ENCODE measurements at regions not wholly inside any gene's neighbourhood (a gene's known extent, or its start where the extent isn't known, plus 50 kb on each side); places are given as distances from the start of the nearest gene placed in this dataset.
"Not testable (repeated sequence)": the region's sequence is repeated elsewhere in the genome, so short reads cannot be mapped to it uniquely, and the experiment has no call there.

DNA sequence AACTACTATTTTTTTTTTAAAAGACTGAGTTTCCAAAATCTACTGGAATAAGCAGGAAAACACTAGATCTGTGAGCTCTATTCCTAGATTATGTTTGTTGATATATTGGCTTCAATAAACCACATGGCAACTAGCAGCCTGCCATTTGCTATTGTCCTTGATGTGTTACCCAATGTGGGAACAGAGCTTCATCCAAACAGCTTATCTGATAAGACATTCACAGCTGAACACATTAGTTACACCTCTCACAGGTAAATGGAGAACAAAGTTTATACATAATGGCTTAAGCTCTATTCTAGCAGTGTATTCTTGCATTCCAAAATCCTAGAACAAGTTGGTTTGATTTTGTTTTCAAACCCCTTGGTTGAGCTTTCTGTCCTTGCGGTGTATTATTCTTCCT, 642.1 kb downstream of the TLE1 start:
- DNase-seq (ENCODE audit: extremely low read depth, low read depth, low spot score) = no peak

DNA sequence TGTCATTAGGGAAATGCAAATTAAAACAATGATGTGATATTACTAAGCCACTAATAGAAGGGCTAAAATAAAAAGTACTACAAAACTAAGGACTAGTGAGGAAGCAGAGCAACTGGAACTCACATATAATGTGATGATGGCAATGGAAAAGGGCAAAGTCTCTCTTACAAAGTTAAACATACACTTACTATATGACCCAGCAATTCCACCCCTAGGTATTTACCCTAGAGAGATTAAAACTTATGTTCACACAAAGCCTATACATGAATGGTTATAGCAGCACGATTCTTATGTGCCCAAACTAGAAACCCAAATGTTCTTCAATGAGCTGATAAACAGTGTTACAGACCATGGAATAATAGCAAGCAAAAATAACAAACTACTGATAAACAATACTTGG, 643.7 kb downstream of the TLE1 start:
- no peak for DNase-seq (ENCODE audit: extremely low read depth, low read depth, low spot score)

DNA sequence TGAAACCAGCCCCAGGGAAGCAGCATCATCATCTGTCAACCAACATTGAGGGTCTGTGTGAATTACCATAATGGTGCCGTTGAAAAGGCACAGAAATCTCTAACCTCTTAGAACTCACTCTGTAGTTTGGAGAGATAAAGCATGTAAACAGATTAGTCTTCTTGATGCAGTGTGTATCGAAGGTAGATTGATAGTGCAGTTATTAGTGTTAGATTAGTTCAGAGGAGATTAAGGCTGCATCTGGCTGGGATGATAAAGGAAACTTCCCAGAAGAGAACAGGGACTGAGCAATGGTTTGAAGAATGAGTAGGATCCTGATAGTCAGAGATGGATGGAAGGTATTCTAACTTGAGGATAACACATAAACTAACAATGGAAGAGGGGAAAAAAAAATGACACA, 651.5 kb downstream of the TLE1 start:
- DNase-seq (ENCODE audit: extremely low read depth, low read depth, low spot score) = no peak

DNA sequence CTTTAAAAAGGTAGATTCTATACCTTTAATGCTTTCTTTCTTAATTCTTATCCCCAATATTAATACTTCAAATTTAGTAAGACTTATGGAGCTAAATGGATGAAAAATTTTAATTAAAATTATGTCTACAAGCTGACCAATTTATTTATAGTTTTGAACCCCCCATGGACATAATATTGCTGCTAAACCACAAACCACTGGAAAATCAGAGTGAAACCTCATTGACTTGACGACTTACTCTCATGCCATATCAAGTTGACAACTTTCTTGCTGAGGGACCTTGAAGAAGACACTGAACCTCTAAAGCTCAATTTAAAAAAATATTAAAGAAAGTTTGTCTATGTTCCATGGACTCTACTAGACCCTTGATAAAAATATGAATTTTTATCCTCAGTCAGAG, 653.7 kb downstream of the TLE1 start:
- no peak for DNase-seq (ENCODE audit: extremely low read depth, low read depth, low spot score)

DNA sequence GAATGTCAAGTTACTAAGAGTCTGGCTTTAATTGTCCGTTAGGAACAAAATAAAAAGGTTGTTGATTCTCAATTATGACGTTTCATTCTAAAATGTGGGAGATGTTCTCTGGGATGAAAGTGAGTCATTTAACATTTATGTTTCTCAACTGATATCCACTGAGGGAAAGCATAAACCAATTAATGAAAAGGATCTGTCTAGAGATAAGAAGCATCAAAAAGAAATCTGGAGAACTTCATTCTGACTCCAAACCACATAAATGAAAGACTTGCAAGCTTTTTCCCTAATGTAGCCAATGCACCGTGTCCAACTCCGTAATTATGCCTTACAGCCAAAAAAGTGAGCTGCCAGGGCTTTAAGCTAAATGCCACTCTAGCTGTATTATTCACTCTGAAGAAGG, 654.2 kb downstream of the TLE1 start:
- DNase-seq (ENCODE audit: extremely low read depth, low read depth, low spot score) = no peak

DNA sequence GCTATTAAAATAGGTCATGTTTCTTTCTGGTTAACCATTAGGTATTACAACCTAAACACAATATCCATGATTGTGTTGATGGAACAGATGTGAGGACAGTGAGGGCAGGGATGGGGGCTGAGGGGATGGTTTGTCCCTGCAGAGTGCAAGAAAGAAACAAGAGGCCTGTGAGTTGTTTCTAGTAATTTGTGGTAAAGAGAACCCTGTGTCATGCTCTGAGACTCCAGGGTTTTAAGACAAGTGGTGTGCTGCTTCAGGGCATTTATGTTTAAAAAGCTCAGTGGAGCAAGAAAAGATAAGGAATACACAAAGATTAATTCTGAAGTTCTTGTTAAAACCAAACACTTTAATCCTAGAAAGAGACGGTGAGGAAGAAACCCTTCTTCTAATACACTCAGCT, 656.5 kb downstream of the TLE1 start:
- no peak for DNase-seq (ENCODE audit: extremely low read depth, low read depth, low spot score)

DNA sequence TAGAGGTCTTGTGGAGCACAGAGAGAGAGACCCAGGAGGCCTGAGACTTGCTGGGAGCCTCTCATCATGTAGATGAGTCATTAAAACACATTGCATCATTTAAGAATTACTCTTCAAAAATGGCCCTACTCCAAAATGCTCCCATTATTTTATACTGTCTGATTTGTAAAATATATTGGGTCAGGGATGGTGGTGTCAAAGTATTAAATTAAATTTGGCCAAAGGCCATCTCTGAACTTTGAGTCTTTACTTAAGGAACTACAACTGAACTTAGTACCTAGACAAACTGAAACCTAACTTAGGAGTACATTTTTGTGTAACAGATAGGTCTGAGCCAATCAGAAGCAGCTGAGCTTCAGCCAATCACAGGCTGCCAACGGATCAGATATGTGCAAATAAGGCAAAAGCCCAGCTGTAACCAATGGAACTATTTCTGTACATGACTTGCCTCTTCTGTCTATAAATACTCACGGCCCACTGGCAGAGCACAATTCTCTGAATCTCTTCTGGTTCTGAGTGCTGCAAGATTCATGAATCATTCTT, 657.2 kb downstream of the TLE1 start:
- DNase-seq (ENCODE audit: extremely low read depth, low read depth, low spot score) = no peak

DNA sequence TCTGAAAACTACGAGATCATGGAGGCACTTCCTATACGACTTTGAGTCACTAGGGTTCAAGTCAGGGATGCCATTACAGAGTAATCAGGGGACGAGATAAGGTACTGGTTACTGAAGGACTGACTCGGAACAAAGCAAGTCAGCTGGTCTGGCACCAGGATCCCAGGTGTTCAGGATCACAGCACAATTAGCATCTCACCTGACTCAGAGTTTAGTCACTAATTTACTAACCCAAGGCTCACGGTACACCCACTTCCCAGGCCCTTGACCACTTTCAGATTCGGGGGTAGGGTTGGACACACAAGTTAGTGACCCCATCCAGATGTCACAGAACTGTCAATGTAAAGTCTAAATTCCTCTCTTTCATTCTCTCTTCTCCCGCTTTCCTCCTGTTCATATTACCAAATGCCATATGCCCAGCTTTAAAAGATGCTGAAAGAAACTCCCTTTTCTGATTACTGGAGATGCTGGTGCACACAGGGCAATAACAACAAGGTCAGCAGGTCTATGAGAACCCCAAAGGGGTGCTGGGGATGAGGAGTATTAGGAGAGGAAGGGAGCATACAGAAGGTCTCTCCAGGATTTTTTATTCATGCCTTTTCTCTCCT, 657.8 kb downstream of the TLE1 start:
- no peak for DNase-seq (ENCODE audit: extremely low read depth, low read depth, low spot score)

DNA sequence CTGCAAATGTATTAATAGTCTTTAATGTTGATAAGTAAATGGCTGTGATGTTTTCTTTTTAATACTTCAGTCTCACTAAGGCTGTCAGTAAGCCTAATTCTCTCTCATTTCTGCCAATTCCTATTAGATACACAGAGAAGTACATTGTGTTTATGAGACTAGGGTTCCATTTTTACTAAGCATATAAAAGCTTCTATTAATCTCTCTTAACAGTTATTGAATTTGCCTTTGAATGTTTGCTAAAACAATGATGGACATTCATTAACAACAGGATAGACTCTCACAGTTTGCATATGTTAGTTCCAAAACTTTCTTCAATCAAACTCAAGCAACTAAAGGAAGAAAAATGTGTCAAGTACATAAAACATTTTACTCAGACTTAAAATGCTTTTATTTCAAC, 659.3 kb downstream of the TLE1 start:
- no peak for DNase-seq (ENCODE audit: extremely low read depth, low read depth, low spot score)

DNA sequence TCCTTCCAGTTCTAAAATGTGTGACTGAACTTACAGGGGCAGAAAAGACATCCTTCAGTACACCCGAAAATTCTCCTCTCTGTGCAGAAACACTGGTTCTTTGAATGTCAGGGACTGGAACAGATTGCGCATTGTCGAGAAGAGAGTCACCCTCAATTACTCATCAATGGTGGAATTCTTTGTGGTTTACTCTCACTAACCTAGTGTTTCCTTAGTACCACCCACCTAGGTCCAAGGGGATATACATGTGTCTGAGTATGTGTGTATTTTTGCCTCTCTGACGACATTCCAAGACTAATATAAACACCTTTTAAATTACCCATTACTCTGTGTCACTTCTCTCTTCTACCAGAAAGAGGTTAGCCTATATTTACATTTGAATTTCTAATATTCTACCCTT, 660.8 kb downstream of the TLE1 start:
- peak; percentile 55 for DNase-seq (ENCODE audit: extremely low read depth, low read depth, low spot score)

DNA sequence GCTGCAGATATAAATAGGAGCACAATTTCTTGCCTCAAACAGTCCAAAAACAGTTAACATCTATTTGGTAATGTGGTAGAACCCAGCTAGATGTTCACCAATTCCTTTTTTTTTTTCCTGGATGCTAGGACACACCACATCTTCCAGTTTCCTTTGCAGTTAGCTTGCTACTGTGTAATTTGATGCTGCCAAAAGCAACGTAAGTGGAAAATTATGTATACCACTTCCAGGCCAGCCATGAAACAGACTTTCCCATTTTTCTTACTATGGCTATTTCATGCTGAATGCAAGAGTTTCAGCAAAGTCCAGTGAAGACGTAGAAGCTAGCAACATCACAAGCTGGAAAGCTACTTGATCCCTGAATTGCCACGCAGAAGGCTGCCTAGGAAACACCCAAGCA, 667.2 kb downstream of the TLE1 start:
- no peak for DNase-seq (ENCODE audit: extremely low read depth, low read depth, low spot score)

DNA sequence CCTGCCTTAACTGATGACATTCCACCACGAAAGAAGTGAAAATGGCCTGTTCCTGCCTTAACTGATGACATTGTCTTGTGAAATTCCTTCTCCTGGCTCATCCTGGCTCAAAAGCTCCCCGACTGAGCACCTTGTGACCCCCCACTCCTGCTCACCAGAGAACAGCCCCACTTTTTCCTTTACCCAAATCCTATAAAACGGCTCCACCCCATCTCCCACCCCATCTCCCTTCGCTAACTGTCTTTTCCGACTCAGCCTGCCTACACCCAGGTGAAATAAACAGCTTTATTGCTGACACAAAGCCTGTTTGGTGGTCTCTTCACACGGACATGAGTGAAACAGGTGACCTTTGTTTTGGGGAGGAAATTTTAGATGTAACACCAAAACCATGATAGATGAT, 674.4 kb downstream of the TLE1 start:
- DNase-seq (ENCODE audit: extremely low read depth, low read depth, low spot score) = not testable (repeated sequence)

DNA sequence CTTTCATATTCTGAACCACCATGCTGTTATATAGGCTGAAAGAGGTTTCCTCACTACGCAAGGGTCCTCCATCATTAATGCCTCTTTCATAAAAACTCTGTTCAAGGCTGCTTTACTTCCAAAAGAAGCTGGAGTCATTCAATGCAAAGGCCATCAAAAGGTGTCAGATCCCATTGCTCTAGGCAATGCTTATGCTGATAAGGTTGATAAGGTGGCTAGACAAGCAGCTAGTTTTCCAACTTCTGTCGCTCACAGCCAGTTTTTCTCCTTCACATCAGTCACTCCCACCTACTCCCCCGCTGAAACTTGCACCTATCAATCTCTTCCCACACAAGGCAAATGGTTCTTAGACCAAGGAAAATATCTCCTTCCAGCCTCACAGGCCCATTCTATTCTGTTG, 676.2 kb downstream of the TLE1 start:
- not testable (repeated sequence) for DNase-seq (ENCODE audit: extremely low read depth, low read depth, low spot score)

DNA sequence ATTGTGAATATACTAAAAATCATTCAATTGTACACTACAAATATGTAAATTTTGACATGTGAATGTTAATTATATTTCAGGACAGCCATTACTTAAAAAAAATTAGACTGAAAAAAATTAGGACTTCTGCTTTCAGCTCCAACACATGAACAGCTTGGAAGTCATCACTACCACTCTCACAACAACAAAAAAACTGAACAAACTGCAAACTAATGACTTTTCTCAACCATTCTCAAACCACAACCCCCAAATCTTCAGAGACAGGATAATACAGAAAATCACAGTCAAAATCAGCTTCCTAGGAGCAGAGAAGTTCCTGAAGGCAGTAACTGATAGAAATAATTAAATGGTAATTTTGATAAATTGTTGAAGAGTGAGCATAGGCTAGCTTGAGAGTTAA, 686.4 kb downstream of the TLE1 start:
- no peak for DNase-seq (ENCODE audit: extremely low read depth, low read depth, low spot score)

DNA sequence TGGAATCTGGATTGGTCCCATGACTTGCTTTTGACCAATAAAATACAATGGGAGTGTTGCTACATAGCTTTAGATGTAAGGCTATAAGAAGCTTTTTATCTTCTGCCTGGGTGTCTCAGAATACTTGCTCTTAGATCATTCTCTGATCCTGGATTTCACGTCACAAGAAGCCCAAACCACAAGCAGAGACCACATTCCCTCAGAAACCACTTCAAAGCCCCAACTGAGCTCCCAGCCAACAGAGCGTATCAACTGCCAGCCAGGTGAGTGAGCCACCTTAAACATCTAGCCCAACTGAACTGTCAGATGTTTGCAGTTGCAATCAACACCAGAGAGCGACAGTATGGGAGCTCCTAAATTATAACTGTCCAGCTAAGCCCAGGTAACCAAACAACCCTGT, 687.1 kb downstream of the TLE1 start:
- no peak for DNase-seq (ENCODE audit: extremely low read depth, low read depth, low spot score)

DNA sequence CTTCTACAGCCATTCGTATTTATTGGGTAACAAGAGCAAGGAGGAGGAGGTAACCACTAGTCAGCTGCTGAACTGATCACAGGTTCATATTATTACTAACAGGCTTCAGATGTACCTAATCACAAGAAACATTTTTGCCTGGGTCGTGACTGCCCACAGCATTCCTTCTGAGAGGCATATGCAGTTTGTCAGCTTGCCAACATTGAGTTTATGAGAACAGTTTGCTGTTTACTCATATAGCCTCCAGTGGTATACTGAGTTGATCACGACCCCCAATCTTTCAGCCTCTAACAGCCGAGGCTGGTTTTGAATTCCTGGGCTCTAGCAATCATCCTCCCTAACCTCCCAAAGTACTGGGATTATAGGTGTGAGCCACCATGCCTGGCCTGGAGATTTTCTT, 693.6 kb downstream of the TLE1 start:
- no peak for DNase-seq (ENCODE audit: extremely low read depth, low read depth, low spot score)

DNA sequence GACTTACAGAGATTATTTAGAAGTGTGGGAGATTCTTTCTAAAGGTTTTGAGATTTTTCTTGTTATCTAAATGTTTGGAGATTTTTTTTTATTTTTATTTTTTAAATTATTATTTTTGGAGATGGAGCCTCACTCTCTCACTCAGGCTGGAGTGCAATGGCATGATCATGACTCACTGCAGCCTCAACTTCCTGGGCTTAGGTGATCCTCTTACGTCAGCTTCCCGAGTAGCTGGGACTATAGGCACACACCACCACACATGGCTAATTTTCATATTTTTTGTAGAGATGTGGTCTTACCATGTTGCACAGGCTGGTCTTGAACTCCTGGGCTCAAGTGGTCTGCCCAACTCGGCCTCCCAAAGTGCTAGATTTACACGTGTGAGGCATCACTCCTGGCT, 694.5 kb downstream of the TLE1 start:
- DNase-seq (ENCODE audit: extremely low read depth, low read depth, low spot score) = peak; percentile 16

DNA sequence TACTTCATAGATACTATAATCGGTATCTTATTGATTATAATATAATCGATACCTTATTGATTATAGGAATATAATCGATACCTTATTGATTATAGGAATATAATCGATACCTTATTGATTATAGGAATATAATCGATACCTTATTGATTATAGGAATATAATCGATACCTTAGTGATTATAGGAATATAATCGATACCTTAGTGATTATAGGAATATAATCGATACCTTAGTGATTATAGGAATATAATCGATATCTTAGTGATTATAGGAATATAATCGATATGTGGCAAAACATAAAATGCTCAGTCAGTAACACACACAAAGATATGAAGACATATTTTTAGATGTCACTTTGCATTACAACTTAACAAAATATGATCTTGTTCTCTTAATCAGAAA, 703.8 kb downstream of the TLE1 start:
- DNase-seq (ENCODE audit: extremely low read depth, low read depth, low spot score) = not testable (repeated sequence)

DNA sequence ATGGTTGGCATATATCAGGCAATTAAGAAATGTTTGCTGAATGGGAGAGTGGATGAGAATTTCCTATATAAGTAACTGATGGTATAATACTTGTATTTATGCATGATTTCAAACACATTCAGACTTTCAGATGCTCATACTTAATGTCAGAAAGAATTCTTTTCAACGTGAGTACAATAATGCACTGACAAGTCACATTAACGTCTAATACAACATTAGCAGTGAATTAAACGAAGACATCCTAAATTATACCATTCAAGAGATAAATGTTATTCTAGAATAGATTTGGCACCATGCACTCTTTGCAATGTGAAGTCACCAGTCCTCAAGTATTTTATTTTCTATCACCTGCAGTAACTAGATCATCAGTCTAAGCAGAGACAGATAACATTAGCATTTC, 712.9 kb downstream of the TLE1 start:
- no peak for DNase-seq (ENCODE audit: extremely low read depth, low read depth, low spot score)

DNA sequence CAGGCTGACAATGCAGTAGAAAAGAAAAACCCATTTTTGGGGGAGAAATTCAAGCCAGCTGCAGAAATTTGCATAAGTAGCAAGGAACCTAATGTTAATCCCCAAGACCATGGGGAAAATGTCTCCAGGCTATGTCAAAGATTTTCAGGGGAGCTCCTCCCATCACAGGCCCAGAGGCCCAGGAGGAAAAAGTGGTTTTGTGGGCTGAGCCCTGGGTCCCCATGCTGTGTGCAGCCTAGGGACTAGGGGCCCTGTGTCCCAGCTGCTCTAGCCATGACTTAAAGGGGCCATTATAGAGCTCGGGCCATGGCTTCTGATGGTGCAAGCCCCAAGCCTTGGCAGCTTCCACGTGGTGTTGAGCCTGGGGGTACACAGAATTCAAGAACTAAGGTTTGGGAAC, 719.0 kb downstream of the TLE1 start:
- DNase-seq (ENCODE audit: extremely low read depth, low read depth, low spot score) = not testable (repeated sequence)

DNA sequence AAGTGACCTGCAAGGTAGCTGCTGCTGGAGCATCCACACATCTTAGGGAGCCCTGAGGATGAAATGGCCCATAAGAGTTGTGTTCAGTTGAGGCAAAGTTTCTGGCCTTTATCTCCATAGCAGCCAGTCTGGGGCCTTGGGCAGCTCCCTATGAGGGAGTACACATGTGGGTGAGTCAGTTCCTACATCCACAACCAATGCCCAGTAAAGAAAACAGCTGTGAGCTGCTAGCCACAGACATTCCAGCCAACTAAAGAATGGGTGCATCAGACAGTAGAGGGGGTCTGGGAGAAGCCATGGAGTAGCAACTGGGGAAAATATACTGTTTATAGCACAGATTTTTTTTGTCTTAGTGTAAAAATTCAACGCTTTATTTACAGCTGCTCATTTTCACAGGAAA, 720.7 kb downstream of the TLE1 start:
- no peak for DNase-seq (ENCODE audit: extremely low read depth, low read depth, low spot score)

DNA sequence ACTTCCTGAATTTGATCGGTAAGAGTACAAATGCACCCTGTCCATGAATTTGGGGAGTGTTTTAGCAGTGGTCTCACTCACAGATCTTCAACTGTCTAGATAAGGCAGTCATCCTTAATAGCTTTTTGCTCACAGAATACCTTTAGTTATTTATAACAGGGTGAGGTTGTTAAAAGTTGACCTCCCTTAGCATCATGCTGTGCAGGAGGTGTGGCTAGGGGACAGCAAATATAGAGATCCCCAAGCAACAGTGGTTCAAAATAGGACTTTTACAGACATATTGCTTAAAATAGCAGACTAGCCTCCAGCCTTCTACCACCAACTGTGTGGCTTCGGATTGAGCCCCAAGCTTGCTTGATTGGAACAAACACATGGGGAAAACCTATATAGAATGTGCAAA, 724.4 kb downstream of the TLE1 start:
- DNase-seq (ENCODE audit: extremely low read depth, low read depth, low spot score) = no peak

DNA sequence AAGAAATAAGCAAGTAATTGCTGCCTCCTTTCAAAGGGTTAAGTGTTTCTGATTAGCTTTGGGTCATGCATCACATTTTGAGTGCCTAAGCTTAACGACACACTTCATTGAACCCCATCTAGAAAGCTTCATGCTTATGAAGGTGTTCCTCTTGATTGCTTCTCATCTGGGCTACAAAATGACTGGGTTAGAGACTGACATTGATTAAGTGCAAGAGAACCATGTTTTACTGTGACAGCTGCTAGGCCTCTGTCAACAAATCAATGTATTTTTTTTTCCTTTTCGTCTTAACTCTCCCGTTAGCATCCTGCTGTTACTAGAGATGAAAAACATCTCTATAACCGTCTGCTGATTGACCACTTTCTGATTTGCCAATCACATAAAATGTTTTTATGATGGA, 725.0 kb downstream of the TLE1 start:
- no peak for DNase-seq (ENCODE audit: extremely low read depth, low read depth, low spot score)

All from glomerular endothelial cell (primary cell).